ENCODE measurements at regions not wholly inside any gene's neighbourhood (a gene's known extent, or its start where the extent isn't known, plus 50 kb on each side); places are given as distances from the start of the nearest gene placed in this dataset.
"Not testable (repeated sequence)": the region's sequence is repeated elsewhere in the genome, so short reads cannot be mapped to it uniquely, and the experiment has no call there.

GRCh38 chr2:235105821-235106359, 154.1 kb downstream of the SH3BP4 start:
- no peaks in the 10 kb centered on the region for H3K36me3 Mint-ChIP-seq
- ATAC-seq, result no peak

GRCh38 chr2:235106874-235107639, 155.2 kb downstream of the SH3BP4 start:
- DNase-seq (ENCODE audit: low spot score in 2 of 2) (no peak), ATAC-seq (no peak)
- H3K27ac Mint-ChIP-seq, result no peak overlapping the region
- no peaks in the 10 kb centered on the region for H3K9me3 Mint-ChIP-seq
- H3K36me3 Mint-ChIP-seq, result no peaks in the 10 kb centered on the region

More at GRCh38 chr2:235105821-235106359, 154.1 kb downstream of the SH3BP4 start:
- no peak overlapping the region for H3K27ac Mint-ChIP-seq
- no peak for DNase-seq (ENCODE audit: low spot score in 2 of 2)
- H3K9me3 Mint-ChIP-seq, result no peaks in the 10 kb centered on the region

- ATAC-seq, result no peak
Observed at GRCh38 chr2:235107640-235107951, 155.8 kb downstream of the SH3BP4 start.

GRCh38 chr2:235109561-235109960, 157.7 kb downstream of the SH3BP4 start:
- H3K9me3 Mint-ChIP-seq; H3K36me3 Mint-ChIP-seq; DNase-seq (ENCODE audit: low spot score in 2 of 2); H3K27ac Mint-ChIP-seq; ATAC-seq: not testable (repeated sequence)

More at GRCh38 chr2:235107640-235107951, 155.8 kb downstream of the SH3BP4 start:
- no peaks in the 10 kb centered on the region for H3K36me3 Mint-ChIP-seq
- no peaks in the 10 kb centered on the region for H3K9me3 Mint-ChIP-seq
- no peak for DNase-seq (ENCODE audit: low spot score in 2 of 2)
- H3K27ac Mint-ChIP-seq, result no peak overlapping the region

GRCh38 chr2:235112365-235112764, 160.5 kb downstream of the SH3BP4 start:
- Mint-ChIP-seq H3K9me3 (no peaks in the 10 kb centered on the region), H3K27ac (no peak overlapping the region), H3K36me3 (no peaks in the 10 kb centered on the region)
- DNase-seq (ENCODE audit: low spot score in 2 of 2), result no peak
- no peak for ATAC-seq

- Mint-ChIP-seq H3K36me3 (no peaks in the 10 kb centered on the region), H3K27ac (no peak overlapping the region), H3K9me3 (no peaks in the 10 kb centered on the region)
- ATAC-seq (no peak), DNase-seq (ENCODE audit: low spot score in 2 of 2) (no peak)
Observed at GRCh38 chr2:235113854-235114253, 162.0 kb downstream of the SH3BP4 start.

GRCh38 chr2:235114286-235114685, 162.5 kb downstream of the SH3BP4 start:
- ATAC-seq (no peak), DNase-seq (ENCODE audit: low spot score in 2 of 2) (no peak)
- Mint-ChIP-seq H3K9me3 (peaks cover under 1% of the 10 kb centered on the region in 2 donors), H3K27ac (no peak overlapping the region), H3K36me3 (no peaks in the 10 kb centered on the region)

GRCh38 chr2:235115521-235115920, 163.7 kb downstream of the SH3BP4 start:
- DNase-seq (ENCODE audit: low spot score in 2 of 2) (no peak), ATAC-seq (no peak)
- Mint-ChIP-seq H3K27ac (no peak overlapping the region), H3K36me3 (no peaks in the 10 kb centered on the region), H3K9me3 (peaks cover 6% of the 10 kb centered on the region in 2 donors)

GRCh38 chr2:235116885-235117492, 165.2 kb downstream of the SH3BP4 start:
- Mint-ChIP-seq H3K36me3 (peaks cover 0 to 5% of the 10 kb centered on the region in 2 donors), H3K9me3 (peaks cover 6 to 10% of the 10 kb centered on the region in 2 donors), H3K27ac (no peak overlapping the region)
- ATAC-seq, result no peak
- no peak for DNase-seq (ENCODE audit: low spot score in 2 of 2)

- no peak for ATAC-seq
- DNase-seq (ENCODE audit: low spot score in 2 of 2), result no peak
- no peaks in the 10 kb centered on the region for H3K9me3 Mint-ChIP-seq
- H3K36me3 Mint-ChIP-seq, result no peaks in the 10 kb centered on the region
- H3K27ac Mint-ChIP-seq, result no peak overlapping the region
Observed at GRCh38 chr2:235126768-235127167, 175.0 kb downstream of the SH3BP4 start.

GRCh38 chr2:235127931-235128330, 176.1 kb downstream of the SH3BP4 start:
- Mint-ChIP-seq H3K9me3 (no peaks in the 10 kb centered on the region), H3K36me3 (no peaks in the 10 kb centered on the region), H3K27ac (peak overlapping the region in 1 of 2 donors; percentile 44)
- DNase-seq (ENCODE audit: low spot score in 2 of 2) (no peak), ATAC-seq (no peak)

GRCh38 chr2:235129850-235130249, 178.0 kb downstream of the SH3BP4 start:
- ATAC-seq (no peak), DNase-seq (ENCODE audit: low spot score in 2 of 2) (no peak)
- Mint-ChIP-seq H3K36me3 (no peaks in the 10 kb centered on the region), H3K27ac (no peak overlapping the region), H3K9me3 (no peaks in the 10 kb centered on the region)

- no peak overlapping the region for H3K27ac Mint-ChIP-seq
- H3K9me3 Mint-ChIP-seq, result no peaks in the 10 kb centered on the region
- no peak for ATAC-seq
- DNase-seq (ENCODE audit: low spot score in 2 of 2), result no peak
- no peaks in the 10 kb centered on the region for H3K36me3 Mint-ChIP-seq
Observed at GRCh38 chr2:235131334-235132305, 179.8 kb downstream of the SH3BP4 start.

GRCh38 chr2:235132651-235133050, 180.8 kb downstream of the SH3BP4 start:
- no peak for DNase-seq (ENCODE audit: low spot score in 2 of 2)
- Mint-ChIP-seq H3K9me3 (no peaks in the 10 kb centered on the region), H3K27ac (no peak overlapping the region), H3K36me3 (no peaks in the 10 kb centered on the region)
- ATAC-seq, result no peak

GRCh38 chr2:235133837-235134236, 182.0 kb downstream of the SH3BP4 start:
- Mint-ChIP-seq H3K36me3 (no peaks in the 10 kb centered on the region), H3K27ac (peak overlapping the region in 1 of 2 donors; percentile 36), H3K9me3 (no peaks in the 10 kb centered on the region)
- no peak for DNase-seq (ENCODE audit: low spot score in 2 of 2)
- ATAC-seq, result no peak

GRCh38 chr2:235134420-235134819, 182.6 kb downstream of the SH3BP4 start:
- no peak overlapping the region for H3K27ac Mint-ChIP-seq
- no peaks in the 10 kb centered on the region for H3K9me3 Mint-ChIP-seq
- DNase-seq (ENCODE audit: low spot score in 2 of 2) (no peak), ATAC-seq (no peak)
- no peaks in the 10 kb centered on the region for H3K36me3 Mint-ChIP-seq

All from activated naive CD4-positive, alpha-beta T cell treated with anti-CD3 and anti-CD28 coated beads, Interleukin-2, amount 50 U/mL, for 72 hours (primary cell).